ENCODE measurements at regions not wholly inside any gene's neighbourhood (a gene's known extent, or its start where the extent isn't known, plus 50 kb on each side); places are given as distances from the start of the nearest gene placed in this dataset.
"Not testable (repeated sequence)": the region's sequence is repeated elsewhere in the genome, so short reads cannot be mapped to it uniquely, and the experiment has no call there.

DNA sequence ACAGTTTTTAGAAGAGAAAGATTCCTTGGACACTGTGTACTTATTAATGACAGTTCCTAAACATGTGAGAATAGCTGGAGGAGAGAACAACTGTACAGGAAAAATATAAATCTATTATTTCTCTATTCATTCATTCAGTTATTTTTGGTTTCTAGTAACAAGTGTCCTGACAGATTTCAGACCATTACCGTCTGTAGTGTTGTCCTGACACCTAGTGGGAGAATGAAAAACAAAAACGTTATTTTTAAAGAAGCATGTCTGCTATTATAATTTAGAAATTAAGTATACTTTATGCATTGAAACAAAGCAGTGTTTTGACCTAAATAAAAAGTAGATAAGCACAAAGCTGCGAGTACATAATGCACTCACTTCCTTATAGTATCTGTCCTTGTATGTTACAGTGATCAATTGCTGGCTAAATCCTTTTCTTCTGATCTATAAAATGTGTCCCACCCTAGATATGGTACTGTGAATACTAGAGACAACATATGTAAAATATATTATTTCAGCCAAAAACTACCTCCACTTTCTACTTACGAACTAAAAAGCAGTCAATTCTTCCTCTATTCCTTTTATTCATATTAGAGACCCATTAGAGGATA lies 575.6 kb downstream of the ARL4A start:
- Histone ChIP-seq H3K4me1 (ENCODE audit: low read depth, poor library complexity, severe bottlenecking) (no peaks in the 10 kb centered on the region), H2AFZ (ENCODE audit: low read depth) (no peak overlapping the region), H3K4me3 (IDR thresholded peaks at IDR 0.05; ENCODE audit: insufficient read depth, low read depth, low read length) (no peak overlapping the region), H3K9ac (no peak overlapping the region), H3K27ac (no peak overlapping the region), H3K79me2 (ENCODE audit: insufficient read depth, low read depth) (no peaks in the 10 kb centered on the region), H4K20me1 (ENCODE audit: insufficient read depth) (no peaks in the 10 kb centered on the region), H3K4me2 (no peak overlapping the region), H3K27me3 (ENCODE audit: insufficient read depth, low read depth) (no peaks in the 10 kb centered on the region), H3K36me3 (ENCODE audit: insufficient read depth) (no peaks in the 10 kb centered on the region)
- TF ChIP-seq, protein P1, sequence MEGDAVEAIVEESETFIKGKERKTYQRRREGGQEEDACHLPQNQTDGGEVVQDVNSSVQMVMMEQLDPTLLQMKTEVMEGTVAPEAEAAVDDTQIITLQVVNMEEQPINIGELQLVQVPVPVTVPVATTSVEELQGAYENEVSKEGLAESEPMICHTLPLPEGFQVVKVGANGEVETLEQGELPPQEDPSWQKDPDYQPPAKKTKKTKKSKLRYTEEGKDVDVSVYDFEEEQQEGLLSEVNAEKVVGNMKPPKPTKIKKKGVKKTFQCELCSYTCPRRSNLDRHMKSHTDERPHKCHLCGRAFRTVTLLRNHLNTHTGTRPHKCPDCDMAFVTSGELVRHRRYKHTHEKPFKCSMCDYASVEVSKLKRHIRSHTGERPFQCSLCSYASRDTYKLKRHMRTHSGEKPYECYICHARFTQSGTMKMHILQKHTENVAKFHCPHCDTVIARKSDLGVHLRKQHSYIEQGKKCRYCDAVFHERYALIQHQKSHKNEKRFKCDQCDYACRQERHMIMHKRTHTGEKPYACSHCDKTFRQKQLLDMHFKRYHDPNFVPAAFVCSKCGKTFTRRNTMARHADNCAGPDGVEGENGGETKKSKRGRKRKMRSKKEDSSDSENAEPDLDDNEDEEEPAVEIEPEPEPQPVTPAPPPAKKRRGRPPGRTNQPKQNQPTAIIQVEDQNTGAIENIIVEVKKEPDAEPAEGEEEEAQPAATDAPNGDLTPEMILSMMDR (conservative IDR thresholded peaks at IDR 0.05; ENCODE audit: low read depth, low read length), result peak; percentile 78

DNA sequence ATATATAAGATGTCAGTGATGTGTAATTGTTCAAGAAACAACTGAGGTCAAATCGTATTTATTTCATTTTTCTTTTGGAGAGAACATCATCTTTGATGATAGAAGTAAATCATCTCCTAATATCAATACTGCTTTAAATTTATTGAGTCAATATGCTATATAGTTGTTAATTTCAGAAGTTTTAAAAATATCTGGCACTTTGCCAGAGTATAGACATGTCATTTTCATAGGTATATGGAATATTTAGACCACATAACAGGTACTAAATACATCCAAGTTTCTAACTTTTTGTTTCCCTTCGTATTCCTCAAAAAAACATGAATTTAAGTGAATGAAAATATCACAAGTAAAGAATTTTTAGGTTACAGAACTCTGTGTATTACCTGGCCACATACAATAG lies 577.8 kb downstream of the ARL4A start:
- H3K9ac ChIP-seq, result no peak overlapping the region
- no peak overlapping the region for H3K4me2 ChIP-seq
- TF ChIP-seq, protein P1 (conservative IDR thresholded peaks at IDR 0.05; ENCODE audit: low read depth, low read length), result no peak
- H4K20me1 ChIP-seq (ENCODE audit: insufficient read depth), result no peaks in the 10 kb centered on the region
- H3K27me3 ChIP-seq (ENCODE audit: insufficient read depth, low read depth), result no peaks in the 10 kb centered on the region
- H3K27ac ChIP-seq, result no peak overlapping the region
- H3K36me3 ChIP-seq (ENCODE audit: insufficient read depth), result no peaks in the 10 kb centered on the region
- no peak overlapping the region for H2AFZ ChIP-seq (ENCODE audit: low read depth)
- H3K4me3 ChIP-seq (IDR thresholded peaks at IDR 0.05; ENCODE audit: insufficient read depth, low read depth, low read length), result no peak overlapping the region
- H3K4me1 ChIP-seq (ENCODE audit: low read depth, poor library complexity, severe bottlenecking), result no peaks in the 10 kb centered on the region
- no peaks in the 10 kb centered on the region for H3K79me2 ChIP-seq (ENCODE audit: insufficient read depth, low read depth)

DNA sequence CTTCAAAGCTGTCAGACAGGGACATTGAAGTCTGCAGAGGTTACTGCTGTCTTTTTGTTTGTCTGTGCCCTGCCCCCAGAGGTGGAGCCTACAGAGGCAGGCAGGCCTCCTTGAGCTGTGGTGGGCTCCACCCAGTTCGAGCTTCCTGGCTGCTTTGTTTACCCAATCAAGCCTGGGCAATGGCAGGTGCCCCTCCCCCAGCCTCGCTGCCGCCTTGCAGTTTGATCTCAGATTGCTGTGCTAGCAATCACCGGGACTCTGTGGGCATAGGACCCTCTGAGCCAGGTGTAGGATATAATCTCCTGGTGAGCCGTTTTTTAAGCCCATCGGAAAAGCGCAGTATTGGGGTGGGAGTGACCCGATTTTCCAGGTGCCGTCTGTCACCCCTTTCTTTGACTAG lies 586.8 kb downstream of the ARL4A start:
- not testable (repeated sequence) for H3K36me3 ChIP-seq (ENCODE audit: insufficient read depth); H3K4me2 ChIP-seq; H3K27me3 ChIP-seq (ENCODE audit: insufficient read depth, low read depth); H3K27ac ChIP-seq; H4K20me1 ChIP-seq (ENCODE audit: insufficient read depth); H3K4me3 ChIP-seq (IDR thresholded peaks at IDR 0.05; ENCODE audit: insufficient read depth, low read depth, low read length); H3K79me2 ChIP-seq (ENCODE audit: insufficient read depth, low read depth); H2AFZ ChIP-seq (ENCODE audit: low read depth); H3K9ac ChIP-seq; H3K4me1 ChIP-seq (ENCODE audit: low read depth, poor library complexity, severe bottlenecking)

DNA sequence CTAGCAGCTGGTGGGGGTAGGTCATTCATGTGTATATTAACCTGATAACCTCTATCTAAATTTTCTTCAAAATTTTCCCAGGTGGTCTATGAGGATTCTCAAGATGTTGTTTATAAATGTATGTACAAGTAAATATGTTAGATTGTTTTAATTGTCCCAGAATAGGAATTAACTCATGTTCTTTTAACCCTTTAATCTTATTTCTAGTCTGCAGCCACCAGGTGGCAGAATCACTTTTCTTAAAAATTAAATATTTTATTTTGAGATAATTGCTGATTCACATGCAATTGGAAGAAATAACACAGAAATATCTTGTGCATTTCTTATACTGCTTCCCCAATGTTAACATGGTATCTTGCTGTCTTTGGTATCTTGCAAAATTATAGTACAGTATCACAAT lies 589.5 kb downstream of the ARL4A start:
- TF ChIP-seq, protein P1 (conservative IDR thresholded peaks at IDR 0.05; ENCODE audit: low read depth, low read length), result peak; percentile 72
- Histone ChIP-seq H3K36me3 (ENCODE audit: insufficient read depth) (no peaks in the 10 kb centered on the region), H2AFZ (ENCODE audit: low read depth) (no peak overlapping the region)

DNA sequence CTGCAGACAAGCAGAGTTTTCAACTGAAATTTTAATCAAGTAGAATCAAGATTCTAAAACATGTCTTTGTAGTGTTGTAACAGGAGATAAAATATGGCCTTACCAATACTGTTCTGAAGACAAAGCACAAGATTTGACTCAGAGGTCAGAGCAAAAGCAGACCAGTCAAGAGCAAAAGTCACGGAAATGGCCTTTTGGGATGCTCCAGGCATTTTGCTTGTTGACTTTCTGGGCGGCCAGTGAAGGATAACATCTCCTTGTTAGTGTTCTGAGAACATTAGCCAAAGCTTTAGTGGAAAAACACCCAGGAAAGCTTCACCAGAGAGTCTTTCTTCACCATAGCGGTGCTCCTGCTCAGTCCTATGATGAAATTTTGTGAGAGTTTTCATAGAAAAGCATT lies 590.6 kb downstream of the ARL4A start:
- no peaks in the 10 kb centered on the region for H3K79me2 ChIP-seq (ENCODE audit: insufficient read depth, low read depth)
- H2AFZ ChIP-seq (ENCODE audit: low read depth), result no peak overlapping the region
- TF ChIP-seq, protein P1 (conservative IDR thresholded peaks at IDR 0.05; ENCODE audit: low read depth, low read length), result no peak
- H3K27ac ChIP-seq, result no peak overlapping the region
- H3K4me2 ChIP-seq, result no peak overlapping the region
- H3K9ac ChIP-seq, result no peak overlapping the region
- H3K4me3 ChIP-seq (IDR thresholded peaks at IDR 0.05; ENCODE audit: insufficient read depth, low read depth, low read length), result no peak overlapping the region
- no peaks in the 10 kb centered on the region for H3K36me3 ChIP-seq (ENCODE audit: insufficient read depth)
- no peaks in the 10 kb centered on the region for H4K20me1 ChIP-seq (ENCODE audit: insufficient read depth)
- H3K4me1 ChIP-seq (ENCODE audit: low read depth, poor library complexity, severe bottlenecking), result peaks cover 5% of the 10 kb centered on the region
- H3K27me3 ChIP-seq (ENCODE audit: insufficient read depth, low read depth), result no peaks in the 10 kb centered on the region

More for the DNA sequence above, 589.5 kb downstream of the ARL4A start:
- Histone ChIP-seq H3K27ac (no peak overlapping the region), H3K79me2 (ENCODE audit: insufficient read depth, low read depth) (no peaks in the 10 kb centered on the region), H3K4me3 (IDR thresholded peaks at IDR 0.05; ENCODE audit: insufficient read depth, low read depth, low read length) (no peak overlapping the region), H3K4me2 (no peak overlapping the region), H4K20me1 (ENCODE audit: insufficient read depth) (no peaks in the 10 kb centered on the region), H3K9ac (no peak overlapping the region), H3K27me3 (ENCODE audit: insufficient read depth, low read depth) (no peaks in the 10 kb centered on the region), H3K4me1 (ENCODE audit: low read depth, poor library complexity, severe bottlenecking) (peaks cover 5% of the 10 kb centered on the region)

Data from KMS-11 (cell line).